ENCODE measurements at regions not wholly inside any gene's neighbourhood (a gene's known extent, or its start where the extent isn't known, plus 50 kb on each side); places are given as distances from the start of the nearest gene placed in this dataset.

- no peak for TF ChIP-seq CTCF (IDR thresholded peaks at IDR 0.05)
- no peak for TF ChIP-seq POLR2AphosphoS5 (IDR thresholded peaks at IDR 0.05)
These were observed 272.9 kb downstream of the CDH20 start for GRCh38 chr18:61606068-61606660.

Data from prostate gland (tissue), 2 donors.